Heart right ventricle (tissue), 16 donors: ENCODE measurements at regions not wholly inside any gene's neighbourhood (a gene's known extent, or its start where the extent isn't known, plus 50 kb on each side); places are given as distances from the start of the nearest gene placed in this dataset.

Experiments used
- ATAC-seq, 8 donors: fragments of 200-7000 bp; cut with Tn5 transposase; one replicate each; pipeline ENCODE4 v1.9.1; 2020; ENCODE audit warnings: mild to moderate bottlenecking in 8 of 8, moderate library complexity in 8 of 8, moderate number of reproducible peaks in 1 of 8
- DNase-seq, 2 donors: peaks; one replicate each; pipeline ENCODE4 v3.0.0-alpha.2; 2020
- H3K27ac ChIP-seq, 10 donors: fragments of 200-600 bp; sonication (generic) in 2 of 10; one replicate each; pipeline versions ENCODE4 v1.5.0 to v1.8.0; 2020 to 2022; ENCODE audit warnings: mild to moderate bottlenecking in 3 of 10
- H3K27me3 ChIP-seq, 7 donors: fragments of 200-600 bp; one replicate each; pipeline ENCODE4 v1.8.0; 2021 to 2022; ENCODE audit warnings: mild to moderate bottlenecking in 2 of 7
- H3K36me3 ChIP-seq, 9 donors: fragments of 200-600 bp; sonication (generic) in 1 of 9; one replicate each; pipeline versions ENCODE4 v1.5.0 to v1.8.0; 2020 to 2022; ENCODE audit warnings: mild to moderate bottlenecking in 2 of 9
- H3K4me1 ChIP-seq, 9 donors: fragments of 200-600 bp; sonication (generic) in 1 of 9; one replicate each; pipeline versions ENCODE4 v1.5.0 to v1.8.0; 2020 to 2022; ENCODE audit warnings: mild to moderate bottlenecking in 4 of 9
- H3K4me3 ChIP-seq, 10 donors: fragments of 200-600 bp; sonication (generic) in 2 of 10; one replicate each; pipeline versions ENCODE4 v1.5.0 to v1.8.0; 2020 to 2022; ENCODE audit warnings: mild to moderate bottlenecking in 7 of 10, moderate library complexity in 2 of 10
- H3K9me3 ChIP-seq, 11 donors: fragments of 200-600 bp in 10 of 11; sonication (generic) in 2 of 11; one replicate each; pipeline versions ENCODE4 v1.5.0 to v1.8.0; 2013 to 2022; ENCODE audit warnings: mild to moderate bottlenecking in 2 of 11, control low read depth in 1 of 11, moderate library complexity in 1 of 11
- CTCF ChIP-seq, 9 donors: fragments of 200-600 bp; sonication (generic) in 2 of 9; IDR thresholded peaks; one replicate each; pipeline versions ENCODE4 v1.5.0 to v1.8.0; 2021 to 2022; ENCODE audit warnings: antibody characterized with exemption in 9 of 9, mild to moderate bottlenecking in 5 of 9, moderate library complexity in 1 of 9
- WGBS, 2 donors: extraction: QIAGEN DNeasy Blood & Tissue Kit; methylation state at CpG; one replicate each; pipeline ENCODE4 v1.1.7; 2013; ENCODE audit warnings: inconsistent platforms in 1 of 2; 5-methylcytosine and 5-hydroxymethylcytosine counted together
- intact Hi-C, 10 donors: fragments of 100-400 bp; cut with DNase I; formaldehyde crosslinking; loops; one replicate each; pipeline versions ENCODE4 v1.11.1 to v1.14.2; 2022
- donor health status: Arrhythmogenic right ventricular cardiomyopathy.
- donor health status: ischemic (EF 13 %, LVEDD 7.1; RV severe dilation, severe dysfunction).
- donor health status: healthy with polysubstance abuse.
- donor health status: DM: no; HTN: yes; CAD: no.
- donor health status: DM: no; HTN: no; CAD: no.
- donor health status: ischemic (EF 25% LVEDD 6.9; RV normal size, moderate dysfunction).
- donor health status: ischemic (EF 25% LVEDD 5.7; RV mildly dilated, moderate dysfunction).
- donor health status: healthy.
- donor health status: DM: yes; HTN: yes; CAD: no.
- donor health status: Ischemic cardiomyopathy.
- donor health status: ischemic (EF 35%, LVEDD 5.7; RV mildly dilated, moderate dysfunction).
- donor health status: nonischemic (EF 11% LVEDD 7.7; RV severe dilation, severe dysfunction).
- donor health status: DM: yes; HTN: yes; CAD: no.
- donor health status: PGD.
- donor health status: ischemic (EF 29% LVEDD 5.4; RV normal size, mild dysfunction).
- donor health status: nonischemic (EF 23%, LVEDD 6.1; RV moderate dilation, normal function).

DNA sequence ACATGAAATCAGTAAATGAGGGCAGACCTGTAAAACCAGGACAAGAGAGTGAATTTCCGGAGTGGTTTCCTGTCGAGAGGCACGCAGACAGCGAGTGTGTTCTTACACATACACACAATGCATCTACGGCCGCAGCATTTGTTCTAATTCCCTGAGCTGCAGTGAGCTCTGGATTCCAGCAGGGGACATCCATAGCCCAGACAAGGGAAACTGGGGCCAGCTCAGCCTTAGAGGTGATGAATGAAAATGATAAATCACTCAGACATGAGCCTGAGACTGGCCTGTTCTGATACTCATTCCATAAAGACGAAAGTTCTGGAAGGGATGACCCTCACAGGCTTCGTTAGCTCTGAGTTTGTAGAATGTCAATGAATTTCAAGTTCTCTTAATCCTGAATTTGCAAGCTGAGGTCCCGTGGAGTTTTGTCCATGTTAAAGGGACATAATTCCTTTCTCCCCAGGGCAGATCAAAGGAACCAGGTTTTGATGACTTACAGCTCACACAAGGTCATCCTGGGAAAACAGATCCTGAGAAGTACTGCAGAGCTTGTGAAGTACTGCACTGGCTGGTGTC is 207.9 kb upstream of the C1orf87 start:
- H3K4me3 ChIP-seq: no peak overlapping the region
- intact Hi-C loops: loop anchor here in 8 of 10 donors (1.0 to 10.0 kb wide), 13 partner anchors 307 to 1571 kb away; no protein-coding TSS in a partner anchor
- WGBS, 2 donors: 18 to 24% methylated on average over 9 of the region's 9 CpGs

DNA sequence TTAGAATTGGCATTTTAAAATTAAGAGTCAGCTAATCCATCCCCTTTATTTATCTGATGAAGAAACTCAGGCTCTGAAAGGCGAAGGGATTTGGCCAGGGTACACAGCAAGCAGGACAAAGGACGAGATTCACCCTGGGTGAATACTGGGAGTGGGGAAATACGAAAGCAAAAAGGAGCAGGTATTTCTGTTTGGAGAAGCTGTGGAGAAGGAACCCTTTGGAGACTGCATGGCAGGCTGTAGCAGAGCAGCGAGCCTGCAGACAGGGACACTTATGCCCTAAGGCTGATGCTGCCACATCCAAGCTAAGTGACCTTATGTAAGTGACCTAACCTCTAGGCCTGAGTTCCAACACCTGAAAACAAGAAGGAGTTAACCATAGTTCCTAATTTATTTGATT is 207.2 kb upstream of the C1orf87 start:
- Histone ChIP-seq H3K27me3 (no peaks in the 10 kb centered on the region), H3K9me3 (no peaks in the 10 kb centered on the region), H3K4me3 (no peak overlapping the region), H3K36me3 (no peaks in the 10 kb centered on the region), H3K4me1 (peaks cover 0 to 19% (median 15%) of the 10 kb centered on the region in 9 donors), H3K27ac (no peak overlapping the region)
- 91 to 93% methylated on average over 4 of the region's 4 CpGs for WGBS, 2 donors
- DNase-seq: no peak
- no peak for TF ChIP-seq CTCF (IDR thresholded peaks at IDR 0.05)
- peak in 1 of 8 donors; percentile 22 for ATAC-seq
- intact Hi-C loops: loop anchor here in 8 of 10 donors (1.0 to 10.0 kb wide), 13 partner anchors 306 to 1571 kb away; no protein-coding TSS in a partner anchor

More for the DNA sequence above, 207.9 kb upstream of the C1orf87 start:
- H3K36me3 ChIP-seq: no peaks in the 10 kb centered on the region
- TF ChIP-seq CTCF (IDR thresholded peaks at IDR 0.05): peak; percentile 83 to 95 (median 89)
- no peaks in the 10 kb centered on the region for H3K9me3 ChIP-seq
- H3K4me1 ChIP-seq: peaks cover 0 to 19% (median 15%) of the 10 kb centered on the region in 9 donors
- no peak overlapping the region for H3K27ac ChIP-seq
- peak; percentile 22 to 56 for DNase-seq
- peak; percentile 85 to 96 (median 90) for ATAC-seq
- no peaks in the 10 kb centered on the region for H3K27me3 ChIP-seq

DNA sequence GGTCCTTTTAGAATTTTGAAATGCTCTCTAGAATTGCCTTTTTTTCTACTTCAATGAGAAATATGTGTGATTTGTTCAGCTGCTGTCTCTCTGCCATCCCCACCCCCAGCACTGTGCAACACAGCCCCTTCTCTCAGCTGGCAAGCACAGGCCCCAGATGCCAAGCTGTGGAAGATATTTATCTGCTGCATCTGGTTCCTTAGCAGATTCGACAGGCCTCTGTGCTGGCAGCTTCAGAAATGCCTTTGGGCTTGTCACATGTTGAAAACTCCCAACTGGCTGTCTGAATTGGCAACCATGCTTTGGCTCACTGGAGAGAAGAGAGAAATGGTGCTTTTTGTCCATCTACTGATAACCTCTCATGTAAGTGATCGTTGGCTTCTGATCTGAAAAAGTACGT is 206.7 kb upstream of the C1orf87 start:
- no peaks in the 10 kb centered on the region for H3K9me3 ChIP-seq
- DNase-seq: no peak
- no peak for TF ChIP-seq CTCF (IDR thresholded peaks at IDR 0.05)
- H3K36me3 ChIP-seq: no peaks in the 10 kb centered on the region
- peaks cover 0 to 19% (median 15%) of the 10 kb centered on the region in 9 donors for H3K4me1 ChIP-seq
- peak in 1 of 8 donors; percentile 11 for ATAC-seq
- H3K4me3 ChIP-seq: no peak overlapping the region
- intact Hi-C loops: loop anchor here in 8 of 10 donors (2.0 to 10.0 kb wide), 12 partner anchors 305 to 1572 kb away; no protein-coding TSS in a partner anchor
- no peak overlapping the region for H3K27ac ChIP-seq
- 43 to 46% methylated on average over 3 of the region's 3 CpGs for WGBS, 2 donors
- H3K27me3 ChIP-seq: no peaks in the 10 kb centered on the region

- TF ChIP-seq CTCF (IDR thresholded peaks at IDR 0.05): no peak
- Histone ChIP-seq H3K4me1 (peaks cover 0 to 19% (median 15%) of the 10 kb centered on the region in 9 donors), H3K4me3 (no peak overlapping the region), H3K27me3 (no peaks in the 10 kb centered on the region), H3K36me3 (no peaks in the 10 kb centered on the region), H3K9me3 (no peaks in the 10 kb centered on the region), H3K27ac (no peak overlapping the region)
- DNase-seq: no peak
- no peak for ATAC-seq
- intact Hi-C loops: loop anchor here in 8 of 10 donors (2.0 to 10.0 kb wide), 13 partner anchors 305 to 1575 kb away; no protein-coding TSS in a partner anchor
Measured at GRCh38 chr1:60279798-60280197, 206.2 kb upstream of the C1orf87 start.
